ENCODE measurements at regions not wholly inside any gene's neighbourhood (a gene's known extent, or its start where the extent isn't known, plus 50 kb on each side); places are given as distances from the start of the nearest gene placed in this dataset.

DNA sequence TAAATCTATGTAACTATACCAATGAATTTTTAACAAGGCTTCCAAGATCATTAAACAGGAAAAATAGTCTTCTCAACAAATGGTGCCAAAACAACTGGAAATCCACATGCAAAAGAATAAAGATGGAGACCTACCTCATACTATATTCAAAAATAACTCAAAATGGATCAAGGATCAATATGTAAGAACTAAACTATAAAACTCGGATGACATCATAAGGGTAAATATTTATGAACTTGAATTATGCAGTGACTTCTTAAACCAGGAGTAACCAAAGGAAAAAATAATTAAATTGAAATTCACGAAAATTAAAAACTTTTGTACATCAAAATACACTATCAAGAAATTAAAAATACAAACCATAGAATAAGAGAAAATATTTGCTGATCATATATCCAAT is 728.7 kb upstream of the GHITM start:
- TF ChIP-seq, protein P1, sequence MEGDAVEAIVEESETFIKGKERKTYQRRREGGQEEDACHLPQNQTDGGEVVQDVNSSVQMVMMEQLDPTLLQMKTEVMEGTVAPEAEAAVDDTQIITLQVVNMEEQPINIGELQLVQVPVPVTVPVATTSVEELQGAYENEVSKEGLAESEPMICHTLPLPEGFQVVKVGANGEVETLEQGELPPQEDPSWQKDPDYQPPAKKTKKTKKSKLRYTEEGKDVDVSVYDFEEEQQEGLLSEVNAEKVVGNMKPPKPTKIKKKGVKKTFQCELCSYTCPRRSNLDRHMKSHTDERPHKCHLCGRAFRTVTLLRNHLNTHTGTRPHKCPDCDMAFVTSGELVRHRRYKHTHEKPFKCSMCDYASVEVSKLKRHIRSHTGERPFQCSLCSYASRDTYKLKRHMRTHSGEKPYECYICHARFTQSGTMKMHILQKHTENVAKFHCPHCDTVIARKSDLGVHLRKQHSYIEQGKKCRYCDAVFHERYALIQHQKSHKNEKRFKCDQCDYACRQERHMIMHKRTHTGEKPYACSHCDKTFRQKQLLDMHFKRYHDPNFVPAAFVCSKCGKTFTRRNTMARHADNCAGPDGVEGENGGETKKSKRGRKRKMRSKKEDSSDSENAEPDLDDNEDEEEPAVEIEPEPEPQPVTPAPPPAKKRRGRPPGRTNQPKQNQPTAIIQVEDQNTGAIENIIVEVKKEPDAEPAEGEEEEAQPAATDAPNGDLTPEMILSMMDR (IDR thresholded peaks at IDR 0.05): no peak
- no peak for TF ChIP-seq POLR2A (IDR thresholded peaks at IDR 0.05)
- no peak for TF ChIP-seq EP300 (IDR thresholded peaks at IDR 0.05)
